HCT116 (cell line): ENCODE measurements at regions not wholly inside any gene's neighbourhood (a gene's known extent, or its start where the extent isn't known, plus 50 kb on each side); places are given as distances from the start of the nearest gene placed in this dataset.

Experiments used
- CEBPB ChIP-seq: IDR thresholded peaks from 2 replicates; pipeline ENCODE4 v1.6.1; 2012; ENCODE audit warnings: low read depth
- EZH2 ChIP-seq: fragments of 200-600 bp; sonication (generic); IDR thresholded peaks from 2 replicates; pipeline ENCODE4 v1.6.1; 2017; ENCODE audit warnings: antibody characterized with exemption, mixed run types
- EZH2phosphoT487 ChIP-seq: fragments of 200-600 bp; IDR thresholded peaks from 2 replicates; pipeline ENCODE4 v1.6.1; 2018; ENCODE audit warnings: antibody characterized with exemption, borderline replicate concordance
- POLR2A ChIP-seq: IDR thresholded peaks from 2 replicates; pipeline ENCODE4 v1.7.0; 2011; ENCODE audit warnings: borderline replicate concordance; ENCODE audit not compliant: insufficient read depth, insufficient read length; ENCODE audit errors: extremely low read depth
- POLR2AphosphoS5 ChIP-seq: IDR thresholded peaks from 2 replicates; pipeline ENCODE4 v1.6.1; 2011; ENCODE audit warnings: mild to moderate bottlenecking, low read depth, low read length, moderate library complexity
- SIN3A ChIP-seq: IDR thresholded peaks from 2 replicates; pipeline ENCODE4 v1.6.1; 2012; ENCODE audit warnings: low read depth
- YY1 ChIP-seq: IDR thresholded peaks from 2 replicates; pipeline ENCODE4 v1.6.1; 2011; ENCODE audit warnings: low read length, low read depth, moderate library complexity, mild to moderate bottlenecking; ENCODE audit not compliant: insufficient replicate concordance; ENCODE audit errors: extremely low read depth
- TF ChIP-seq, protein P1 (sequence below), 3 experiments: fragments of 200-600 bp in 1 of 3; sonication (generic) in 1 of 3; IDR thresholded peaks in 2 of 3; conservative IDR thresholded peaks in 1 of 3; 2 replicates each; pipeline ENCODE4 v1.5.1; 2012 to 2017; ENCODE audit warnings: low read depth in 2 of 3, low read length in 2 of 3, antibody characterized with exemption in 1 of 3, borderline replicate concordance in 1 of 3, control low read depth in 1 of 3, mild to moderate bottlenecking in 1 of 3, mixed read lengths in 1 of 3, mixed run types in 1 of 3, moderate library complexity in 1 of 3; ENCODE audit not compliant: insufficient read depth in 1 of 3
- TF ChIP-seq, protein P2 (sequence below): IDR thresholded peaks from 2 replicates; pipeline ENCODE4 v1.6.1; 2012

DNA sequence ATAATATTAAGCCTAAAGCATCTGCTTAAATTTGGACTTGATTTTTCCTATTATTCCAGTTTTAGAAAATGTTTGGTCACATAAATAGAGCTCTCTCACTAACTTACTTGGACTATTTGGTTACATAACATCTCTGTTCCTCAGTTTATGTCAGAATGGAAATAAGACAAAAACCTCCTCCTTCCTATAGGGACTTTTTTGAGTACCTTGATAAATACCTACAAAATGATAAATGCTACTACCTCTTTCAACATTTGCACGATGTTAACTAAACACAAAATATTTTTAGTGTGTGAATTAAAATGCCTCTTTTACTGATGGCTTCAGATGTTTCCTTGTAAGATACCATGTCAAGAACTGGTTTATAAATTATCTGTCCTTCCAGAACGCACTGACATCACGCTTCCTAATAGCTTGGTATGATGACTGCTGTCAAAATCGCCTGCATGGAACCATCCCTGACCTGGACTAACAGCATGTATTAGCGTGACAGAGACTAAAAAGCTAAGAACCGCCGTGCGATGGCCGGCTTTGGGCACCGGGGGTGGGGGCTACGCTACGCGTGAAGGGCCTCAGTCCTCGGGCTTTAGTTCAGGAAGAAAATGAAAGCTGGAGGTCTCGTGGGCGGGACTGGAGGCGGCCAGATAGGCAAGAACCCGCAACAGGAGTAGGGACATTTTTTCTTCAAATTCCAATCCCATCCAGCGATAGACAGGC, 133.2 kb upstream of the BARHL2 start:
- TF ChIP-seq EZH2 (no peak), CEBPB (no peak), SIN3A (no peak), YY1 (no peak), POLR2AphosphoS5 (no peak), POLR2A (no peak), EZH2phosphoT487 (no peak)
- TF ChIP-seq, protein P1, sequence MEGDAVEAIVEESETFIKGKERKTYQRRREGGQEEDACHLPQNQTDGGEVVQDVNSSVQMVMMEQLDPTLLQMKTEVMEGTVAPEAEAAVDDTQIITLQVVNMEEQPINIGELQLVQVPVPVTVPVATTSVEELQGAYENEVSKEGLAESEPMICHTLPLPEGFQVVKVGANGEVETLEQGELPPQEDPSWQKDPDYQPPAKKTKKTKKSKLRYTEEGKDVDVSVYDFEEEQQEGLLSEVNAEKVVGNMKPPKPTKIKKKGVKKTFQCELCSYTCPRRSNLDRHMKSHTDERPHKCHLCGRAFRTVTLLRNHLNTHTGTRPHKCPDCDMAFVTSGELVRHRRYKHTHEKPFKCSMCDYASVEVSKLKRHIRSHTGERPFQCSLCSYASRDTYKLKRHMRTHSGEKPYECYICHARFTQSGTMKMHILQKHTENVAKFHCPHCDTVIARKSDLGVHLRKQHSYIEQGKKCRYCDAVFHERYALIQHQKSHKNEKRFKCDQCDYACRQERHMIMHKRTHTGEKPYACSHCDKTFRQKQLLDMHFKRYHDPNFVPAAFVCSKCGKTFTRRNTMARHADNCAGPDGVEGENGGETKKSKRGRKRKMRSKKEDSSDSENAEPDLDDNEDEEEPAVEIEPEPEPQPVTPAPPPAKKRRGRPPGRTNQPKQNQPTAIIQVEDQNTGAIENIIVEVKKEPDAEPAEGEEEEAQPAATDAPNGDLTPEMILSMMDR (IDR thresholded peaks at IDR 0.05 in 2 of 3, conservative IDR thresholded peaks at IDR 0.05 in 1 of 3; ENCODE audit: borderline replicate concordance in 1 of 3, insufficient read depth in 1 of 3, low read depth in 2 of 3, low read length in 2 of 3), result no peak
- TF ChIP-seq, protein P2, sequence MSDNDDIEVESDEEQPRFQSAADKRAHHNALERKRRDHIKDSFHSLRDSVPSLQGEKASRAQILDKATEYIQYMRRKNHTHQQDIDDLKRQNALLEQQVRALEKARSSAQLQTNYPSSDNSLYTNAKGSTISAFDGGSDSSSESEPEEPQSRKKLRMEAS, result no peak
